ENCODE measurements at regions not wholly inside any gene's neighbourhood (a gene's known extent, or its start where the extent isn't known, plus 50 kb on each side); places are given as distances from the start of the nearest gene placed in this dataset.
"Not testable (repeated sequence)": the region's sequence is repeated elsewhere in the genome, so short reads cannot be mapped to it uniquely, and the experiment has no call there.

DNA sequence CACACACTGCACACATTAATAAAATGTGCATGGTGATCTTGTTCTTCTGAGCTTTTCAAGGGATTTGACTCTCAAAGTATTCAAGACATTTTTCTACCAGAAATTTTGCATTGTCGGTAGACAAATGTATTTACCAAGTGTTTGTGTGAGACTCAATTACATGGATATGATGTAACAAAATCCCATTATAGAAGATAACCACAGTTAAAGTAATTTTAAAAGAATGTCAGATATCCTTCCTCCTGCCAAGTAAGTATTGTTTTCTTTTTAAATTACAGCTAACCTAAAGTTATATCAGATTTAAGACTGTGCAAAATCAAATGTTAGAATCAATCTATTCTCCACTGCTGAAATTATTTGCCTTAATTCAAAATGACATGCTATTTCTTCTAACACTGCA is 1344.5 kb upstream of the CHAC2 start:
- H3K9ac ChIP-seq (ENCODE audit: low read depth in 1 of 3, low read length in 3 of 3): no peak overlapping the region
- no peaks in the 10 kb centered on the region for H3K36me3 ChIP-seq (ENCODE audit: control insufficient read depth in 3 of 3, insufficient read depth in 3 of 3, low read length in 3 of 3)
- no peak overlapping the region for H3K27ac ChIP-seq (ENCODE audit: low read depth, low read length)
- no peaks in the 10 kb centered on the region for H3K4me1 ChIP-seq (ENCODE audit: control insufficient read depth in 3 of 3, insufficient read depth in 3 of 3, low read length in 3 of 3)
- H3K9me3 ChIP-seq (ENCODE audit: control insufficient read depth in 3 of 3, low read length in 3 of 3): no peaks in the 10 kb centered on the region
- no peaks in the 10 kb centered on the region for H3K27me3 ChIP-seq (ENCODE audit: control insufficient read depth in 3 of 3, insufficient read depth in 3 of 3, low read length in 3 of 3)
- no peak overlapping the region for H3K4me3 ChIP-seq (ENCODE audit: low read length in 3 of 3)

- Histone ChIP-seq H3K27ac (ENCODE audit: low read depth, low read length) (no peak overlapping the region), H3K4me1 (ENCODE audit: control insufficient read depth in 3 of 3, insufficient read depth in 3 of 3, low read length in 3 of 3) (no peaks in the 10 kb centered on the region), H3K9ac (ENCODE audit: low read depth in 1 of 3, low read length in 3 of 3) (no peak overlapping the region), H3K27me3 (ENCODE audit: control insufficient read depth in 3 of 3, insufficient read depth in 3 of 3, low read length in 3 of 3) (no peaks in the 10 kb centered on the region), H3K36me3 (ENCODE audit: control insufficient read depth in 3 of 3, insufficient read depth in 3 of 3, low read length in 3 of 3) (no peaks in the 10 kb centered on the region), H3K9me3 (ENCODE audit: control insufficient read depth in 3 of 3, low read length in 3 of 3) (no peaks in the 10 kb centered on the region), H3K4me3 (ENCODE audit: low read length in 3 of 3) (no peak overlapping the region)
These were observed 1351.3 kb upstream of the CHAC2 start for GRCh38 chr2:52416340-52416739.

DNA sequence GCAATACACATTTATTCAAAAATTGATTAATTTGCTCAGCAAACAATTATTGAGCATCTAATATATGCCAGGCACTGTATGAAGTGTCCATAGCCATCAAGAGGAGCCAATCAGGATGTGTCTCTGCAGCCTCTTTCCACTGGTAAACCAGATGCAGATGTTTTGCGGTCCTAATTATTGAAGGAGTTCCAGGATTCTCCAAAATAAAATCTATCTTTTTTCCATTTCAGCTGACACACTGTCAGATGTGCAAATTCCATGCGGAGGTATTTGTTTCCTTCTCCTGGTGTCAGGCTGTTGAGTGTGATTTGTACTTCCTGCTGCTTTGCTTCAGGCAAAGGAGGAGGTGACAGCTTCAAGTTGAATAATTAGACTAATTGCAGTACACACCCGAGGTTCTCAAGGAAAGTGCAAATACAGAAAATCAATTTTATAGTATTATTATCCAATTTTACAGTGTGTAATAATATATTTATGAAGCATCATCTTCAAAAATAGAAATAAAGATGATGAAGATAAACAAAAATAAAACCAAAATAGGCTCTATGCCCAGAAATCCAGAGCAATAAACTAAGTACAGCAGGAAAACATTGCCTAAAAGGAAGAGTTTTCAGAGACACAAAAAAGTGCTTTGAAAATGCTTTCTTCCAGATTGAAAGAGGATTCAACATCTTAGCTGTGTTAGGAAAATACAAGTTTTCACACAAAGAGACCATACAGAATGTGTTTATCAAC is 1352.9 kb upstream of the CHAC2 start:
- Histone ChIP-seq H3K27me3 (ENCODE audit: control insufficient read depth in 3 of 3, insufficient read depth in 3 of 3, low read length in 3 of 3) (no peaks in the 10 kb centered on the region), H3K4me3 (ENCODE audit: low read length in 3 of 3) (no peak overlapping the region), H3K9me3 (ENCODE audit: control insufficient read depth in 3 of 3, low read length in 3 of 3) (no peaks in the 10 kb centered on the region), H3K36me3 (ENCODE audit: control insufficient read depth in 3 of 3, insufficient read depth in 3 of 3, low read length in 3 of 3) (no peaks in the 10 kb centered on the region), H3K27ac (ENCODE audit: low read depth, low read length) (no peak overlapping the region), H3K4me1 (ENCODE audit: control insufficient read depth in 3 of 3, insufficient read depth in 3 of 3, low read length in 3 of 3) (no peaks in the 10 kb centered on the region), H3K9ac (ENCODE audit: low read depth in 1 of 3, low read length in 3 of 3) (no peak overlapping the region)

DNA sequence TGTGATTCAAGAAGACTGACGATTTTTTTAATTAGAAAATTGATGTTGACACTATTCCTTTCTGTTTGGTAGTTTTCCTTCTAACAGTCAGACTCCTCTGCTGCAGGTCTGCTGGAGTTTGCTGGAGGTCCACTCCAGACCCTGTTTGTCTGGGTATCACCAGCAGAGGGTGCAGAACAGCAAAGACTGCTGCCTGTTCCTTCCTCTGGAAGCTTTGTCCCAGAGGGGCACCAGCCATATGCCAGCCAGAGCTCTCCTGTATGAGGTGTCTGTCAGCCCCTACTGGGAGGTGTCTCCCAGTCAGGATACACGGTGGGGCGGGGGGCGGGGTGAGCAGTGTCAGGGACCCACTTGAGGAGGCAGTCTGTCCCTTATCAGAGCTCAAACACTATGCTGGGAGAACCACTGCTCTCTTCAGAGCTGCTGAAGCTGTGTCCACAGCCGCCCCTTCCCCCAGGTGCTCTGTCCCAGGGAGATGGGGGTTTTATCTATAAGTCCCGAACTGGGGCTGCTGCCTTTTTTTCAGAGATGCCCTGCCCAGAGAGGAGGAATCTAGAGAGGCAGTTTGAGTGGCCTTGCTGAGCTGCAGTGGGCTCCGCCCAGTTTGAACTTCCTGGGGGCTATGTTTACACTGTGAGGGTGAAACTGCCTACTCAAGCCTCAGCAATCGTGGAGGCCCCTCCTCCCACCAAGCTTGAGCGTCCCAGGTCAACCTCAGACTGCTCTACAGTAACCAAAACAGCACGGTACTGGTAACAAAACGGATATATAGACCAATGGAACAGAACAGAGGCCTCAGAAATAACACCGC is 1358.1 kb upstream of the CHAC2 start:
- H3K36me3 ChIP-seq (ENCODE audit: control insufficient read depth in 3 of 3, insufficient read depth in 3 of 3, low read length in 3 of 3); H3K4me1 ChIP-seq (ENCODE audit: control insufficient read depth in 3 of 3, insufficient read depth in 3 of 3, low read length in 3 of 3); H3K4me3 ChIP-seq (ENCODE audit: low read length in 3 of 3); H3K27ac ChIP-seq (ENCODE audit: low read depth, low read length); H3K9me3 ChIP-seq (ENCODE audit: control insufficient read depth in 3 of 3, low read length in 3 of 3); H3K9ac ChIP-seq (ENCODE audit: low read depth in 1 of 3, low read length in 3 of 3); H3K27me3 ChIP-seq (ENCODE audit: control insufficient read depth in 3 of 3, insufficient read depth in 3 of 3, low read length in 3 of 3): not testable (repeated sequence)

DNA sequence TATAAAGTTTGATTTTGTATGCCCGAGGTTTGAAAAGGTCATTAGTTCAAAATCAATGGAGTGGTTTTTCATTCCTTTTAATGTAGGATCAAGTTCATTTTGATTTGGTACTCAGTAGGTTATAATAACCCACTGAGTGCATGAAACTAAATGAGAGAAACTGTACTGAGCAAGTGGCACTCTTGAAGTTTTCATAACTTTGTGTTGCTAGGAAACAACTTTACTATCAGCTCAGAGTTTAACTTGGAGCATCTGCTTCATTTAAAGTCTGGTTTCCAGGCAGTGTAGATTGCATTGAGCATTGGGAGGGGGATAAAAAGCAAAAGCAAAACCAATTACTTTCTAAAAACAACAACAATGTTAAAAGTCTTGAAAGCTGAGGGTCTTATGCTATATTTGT is 1361.6 kb upstream of the CHAC2 start:
- Histone ChIP-seq H3K27ac (ENCODE audit: low read depth, low read length) (no peak overlapping the region), H3K36me3 (ENCODE audit: control insufficient read depth in 3 of 3, insufficient read depth in 3 of 3, low read length in 3 of 3) (no peaks in the 10 kb centered on the region), H3K9ac (ENCODE audit: low read depth in 1 of 3, low read length in 3 of 3) (no peak overlapping the region), H3K4me3 (ENCODE audit: low read length in 3 of 3) (no peak overlapping the region), H3K27me3 (ENCODE audit: control insufficient read depth in 3 of 3, insufficient read depth in 3 of 3, low read length in 3 of 3) (no peaks in the 10 kb centered on the region), H3K4me1 (ENCODE audit: control insufficient read depth in 3 of 3, insufficient read depth in 3 of 3, low read length in 3 of 3) (no peaks in the 10 kb centered on the region), H3K9me3 (ENCODE audit: control insufficient read depth in 3 of 3, low read length in 3 of 3) (no peaks in the 10 kb centered on the region)

GRCh38 chr2:52404866-52405265 is 1362.7 kb upstream of the CHAC2 start:
- Histone ChIP-seq H3K4me3 (ENCODE audit: low read length in 3 of 3) (no peak overlapping the region), H3K4me1 (ENCODE audit: control insufficient read depth in 3 of 3, insufficient read depth in 3 of 3, low read length in 3 of 3) (no peaks in the 10 kb centered on the region), H3K9ac (ENCODE audit: low read depth in 1 of 3, low read length in 3 of 3) (no peak overlapping the region), H3K36me3 (ENCODE audit: control insufficient read depth in 3 of 3, insufficient read depth in 3 of 3, low read length in 3 of 3) (no peaks in the 10 kb centered on the region), H3K27ac (ENCODE audit: low read depth, low read length) (no peak overlapping the region), H3K9me3 (ENCODE audit: control insufficient read depth in 3 of 3, low read length in 3 of 3) (no peaks in the 10 kb centered on the region), H3K27me3 (ENCODE audit: control insufficient read depth in 3 of 3, insufficient read depth in 3 of 3, low read length in 3 of 3) (no peaks in the 10 kb centered on the region)

- Histone ChIP-seq H3K9me3 (ENCODE audit: control insufficient read depth in 3 of 3, low read length in 3 of 3) (no peaks in the 10 kb centered on the region), H3K9ac (ENCODE audit: low read depth in 1 of 3, low read length in 3 of 3) (no peak overlapping the region), H3K27me3 (ENCODE audit: control insufficient read depth in 3 of 3, insufficient read depth in 3 of 3, low read length in 3 of 3) (no peaks in the 10 kb centered on the region), H3K27ac (ENCODE audit: low read depth, low read length) (no peak overlapping the region), H3K4me1 (ENCODE audit: control insufficient read depth in 3 of 3, insufficient read depth in 3 of 3, low read length in 3 of 3) (no peaks in the 10 kb centered on the region), H3K36me3 (ENCODE audit: control insufficient read depth in 3 of 3, insufficient read depth in 3 of 3, low read length in 3 of 3) (no peaks in the 10 kb centered on the region), H3K4me3 (ENCODE audit: low read length in 3 of 3) (no peak overlapping the region)
These were observed 1363.6 kb upstream of the CHAC2 start for GRCh38 chr2:52404046-52404445.

GRCh38 chr2:52402128-52402527 is 1365.5 kb upstream of the CHAC2 start:
- Histone ChIP-seq H3K27ac (ENCODE audit: low read depth, low read length) (no peak overlapping the region), H3K36me3 (ENCODE audit: control insufficient read depth in 3 of 3, insufficient read depth in 3 of 3, low read length in 3 of 3) (no peaks in the 10 kb centered on the region), H3K9me3 (ENCODE audit: control insufficient read depth in 3 of 3, low read length in 3 of 3) (no peaks in the 10 kb centered on the region), H3K27me3 (ENCODE audit: control insufficient read depth in 3 of 3, insufficient read depth in 3 of 3, low read length in 3 of 3) (no peaks in the 10 kb centered on the region), H3K9ac (ENCODE audit: low read depth in 1 of 3, low read length in 3 of 3) (no peak overlapping the region), H3K4me3 (ENCODE audit: low read length in 3 of 3) (no peak overlapping the region), H3K4me1 (ENCODE audit: control insufficient read depth in 3 of 3, insufficient read depth in 3 of 3, low read length in 3 of 3) (no peaks in the 10 kb centered on the region)

- no peaks in the 10 kb centered on the region for H3K27me3 ChIP-seq (ENCODE audit: control insufficient read depth in 3 of 3, insufficient read depth in 3 of 3, low read length in 3 of 3)
- H3K9ac ChIP-seq (ENCODE audit: low read depth in 1 of 3, low read length in 3 of 3): no peak overlapping the region
- H3K27ac ChIP-seq (ENCODE audit: low read depth, low read length): no peak overlapping the region
- no peaks in the 10 kb centered on the region for H3K9me3 ChIP-seq (ENCODE audit: control insufficient read depth in 3 of 3, low read length in 3 of 3)
- no peaks in the 10 kb centered on the region for H3K36me3 ChIP-seq (ENCODE audit: control insufficient read depth in 3 of 3, insufficient read depth in 3 of 3, low read length in 3 of 3)
- no peak overlapping the region for H3K4me3 ChIP-seq (ENCODE audit: low read length in 3 of 3)
- H3K4me1 ChIP-seq (ENCODE audit: control insufficient read depth in 3 of 3, insufficient read depth in 3 of 3, low read length in 3 of 3): no peaks in the 10 kb centered on the region
These were observed 1364.9 kb upstream of the NRXN1 start for GRCh38 chr2:52396836-52397235.

DNA sequence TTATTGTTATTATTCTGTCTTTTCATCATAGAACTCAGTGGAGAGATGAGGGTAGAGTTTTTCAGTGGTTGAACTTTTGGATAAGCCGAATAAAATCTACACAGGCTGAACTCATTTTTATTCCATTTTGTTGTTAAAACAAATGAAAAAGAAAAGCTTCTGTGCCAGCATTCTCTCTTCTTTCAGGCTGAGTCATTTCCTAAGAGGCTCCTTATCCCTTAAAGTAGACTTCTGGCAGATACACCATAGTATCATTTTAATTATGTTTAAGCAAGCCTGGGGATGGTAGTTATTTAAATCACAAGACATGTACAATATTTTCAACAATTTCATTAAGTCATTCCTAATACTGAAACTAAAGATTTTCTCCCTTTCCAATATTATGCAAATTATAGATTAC is 1364.0 kb upstream of the NRXN1 start:
- Histone ChIP-seq H3K27me3 (ENCODE audit: control insufficient read depth in 3 of 3, insufficient read depth in 3 of 3, low read length in 3 of 3) (no peaks in the 10 kb centered on the region), H3K27ac (ENCODE audit: low read depth, low read length) (no peak overlapping the region), H3K9me3 (ENCODE audit: control insufficient read depth in 3 of 3, low read length in 3 of 3) (no peaks in the 10 kb centered on the region), H3K4me3 (ENCODE audit: low read length in 3 of 3) (no peak overlapping the region), H3K9ac (ENCODE audit: low read depth in 1 of 3, low read length in 3 of 3) (no peak overlapping the region), H3K4me1 (ENCODE audit: control insufficient read depth in 3 of 3, insufficient read depth in 3 of 3, low read length in 3 of 3) (no peaks in the 10 kb centered on the region), H3K36me3 (ENCODE audit: control insufficient read depth in 3 of 3, insufficient read depth in 3 of 3, low read length in 3 of 3) (no peaks in the 10 kb centered on the region)
